SK-N-SH (cell line): ENCODE measurements at regions not wholly inside any gene's neighbourhood (a gene's known extent, or its start where the extent isn't known, plus 50 kb on each side); places are given as distances from the start of the nearest gene placed in this dataset.

Experiments
- CTCF ChIP-seq: fragments of 200-600 bp; sonication (generic); IDR thresholded peaks from 2 replicates; pipeline ENCODE4 v1.6.1; 2017; ENCODE audit warnings: antibody characterized with exemption, mild to moderate bottlenecking, moderate library complexity
- EP300 ChIP-seq, 2 experiments: IDR thresholded peaks; 2 replicates each; pipeline versions ENCODE4 v1.4.0 to v1.6.1; 2012; ENCODE audit warnings: borderline replicate concordance in 1 of 2, low read depth in 1 of 2, low read length in 1 of 2
- EZH2phosphoT487 ChIP-seq: fragments of 200-600 bp; sonication (generic); IDR thresholded peaks from 2 replicates; pipeline ENCODE4 v1.6.1; 2017; ENCODE audit warnings: low read depth, mixed run types, mild to moderate bottlenecking, antibody characterized with exemption, moderate library complexity, borderline replicate concordance
- FOXM1 ChIP-seq: IDR thresholded peaks from 2 replicates; pipeline ENCODE4 v1.4.0; 2012; ENCODE audit warnings: low read depth, mild to moderate bottlenecking
- MXI1 ChIP-seq: IDR thresholded peaks from 2 replicates; pipeline ENCODE4 v1.6.1; 2012; ENCODE audit warnings: mild to moderate bottlenecking, low read depth, low read length, improper control_type of control experiment
- NRF1 ChIP-seq: IDR thresholded peaks from 2 replicates; pipeline ENCODE4 v1.6.1; 2012; ENCODE audit warnings: low read depth, mild to moderate bottlenecking, low read length
- PBX3 ChIP-seq: IDR thresholded peaks from 2 replicates; pipeline ENCODE4; 2012
- POLR2AphosphoS5 ChIP-seq: IDR thresholded peaks from 2 replicates; pipeline ENCODE4 v1.6.1; 2012; ENCODE audit warnings: low read depth, low read length
- RAD21 ChIP-seq: IDR thresholded peaks from 2 replicates; pipeline ENCODE4 v1.6.1; 2012; ENCODE audit warnings: mild to moderate bottlenecking, low read length
- TCF12 ChIP-seq: IDR thresholded peaks from 2 replicates; pipeline ENCODE4 v1.4.0; 2012
- ZBTB33 ChIP-seq: IDR thresholded peaks from 2 replicates; pipeline ENCODE4 v1.4.0; 2012; ENCODE audit warnings: low read depth, borderline replicate concordance

- TF ChIP-seq EZH2phosphoT487, result no peak
- no peak for TF ChIP-seq MXI1
- no peak for TF ChIP-seq CTCF
- TF ChIP-seq EP300 (IDR thresholded peaks at IDR 0.05; ENCODE audit: borderline replicate concordance in 1 of 2, low read depth in 1 of 2, low read length in 1 of 2), result no peak
- no peak for TF ChIP-seq FOXM1
- TF ChIP-seq POLR2AphosphoS5, result no peak
- no peak for TF ChIP-seq TCF12
- no peak for TF ChIP-seq PBX3
- TF ChIP-seq ZBTB33, result no peak
- TF ChIP-seq NRF1, result no peak
- TF ChIP-seq RAD21, result no peak
Observed at GRCh38 chr4:85126991-85127591, 160.6 kb upstream of the WDFY3 start.
